ENCODE measurements at regions not wholly inside any gene's neighbourhood (a gene's known extent, or its start where the extent isn't known, plus 50 kb on each side); places are given as distances from the start of the nearest gene placed in this dataset.

DNA sequence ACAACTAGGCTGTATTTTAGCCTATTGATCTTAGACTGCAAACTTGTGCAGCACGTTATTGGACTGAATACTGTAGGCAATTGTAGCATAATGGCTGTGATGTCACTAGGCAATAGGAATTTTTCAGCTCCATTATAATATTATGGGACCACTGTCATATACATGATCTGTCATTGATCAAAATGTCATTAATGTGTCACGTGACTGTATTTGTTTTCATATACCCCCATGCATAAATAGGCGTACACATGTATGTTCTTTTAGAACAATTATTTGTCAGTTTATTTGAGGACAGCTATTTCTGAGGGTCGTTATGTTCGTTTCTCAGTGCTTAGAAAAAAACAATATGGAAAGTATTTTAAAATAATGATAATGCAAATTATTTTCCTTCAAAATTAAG is 111.9 kb upstream of the CDH2 start:
- TF ChIP-seq EZH2phosphoT487 (IDR thresholded peaks at IDR 0.05; ENCODE audit: borderline replicate concordance), result no peak
- TF ChIP-seq, protein P1, sequence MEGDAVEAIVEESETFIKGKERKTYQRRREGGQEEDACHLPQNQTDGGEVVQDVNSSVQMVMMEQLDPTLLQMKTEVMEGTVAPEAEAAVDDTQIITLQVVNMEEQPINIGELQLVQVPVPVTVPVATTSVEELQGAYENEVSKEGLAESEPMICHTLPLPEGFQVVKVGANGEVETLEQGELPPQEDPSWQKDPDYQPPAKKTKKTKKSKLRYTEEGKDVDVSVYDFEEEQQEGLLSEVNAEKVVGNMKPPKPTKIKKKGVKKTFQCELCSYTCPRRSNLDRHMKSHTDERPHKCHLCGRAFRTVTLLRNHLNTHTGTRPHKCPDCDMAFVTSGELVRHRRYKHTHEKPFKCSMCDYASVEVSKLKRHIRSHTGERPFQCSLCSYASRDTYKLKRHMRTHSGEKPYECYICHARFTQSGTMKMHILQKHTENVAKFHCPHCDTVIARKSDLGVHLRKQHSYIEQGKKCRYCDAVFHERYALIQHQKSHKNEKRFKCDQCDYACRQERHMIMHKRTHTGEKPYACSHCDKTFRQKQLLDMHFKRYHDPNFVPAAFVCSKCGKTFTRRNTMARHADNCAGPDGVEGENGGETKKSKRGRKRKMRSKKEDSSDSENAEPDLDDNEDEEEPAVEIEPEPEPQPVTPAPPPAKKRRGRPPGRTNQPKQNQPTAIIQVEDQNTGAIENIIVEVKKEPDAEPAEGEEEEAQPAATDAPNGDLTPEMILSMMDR (conservative IDR thresholded peaks at IDR 0.05; ENCODE audit: low read length), result no peak
- H3K4me2 ChIP-seq (ENCODE audit: low read depth, low read length, poor library complexity, severe bottlenecking), result no peak overlapping the region
- no peaks in the 10 kb centered on the region for H3F3A ChIP-seq (ENCODE audit: low read depth)
- no peaks in the 10 kb centered on the region for H3K4me1 ChIP-seq (ENCODE audit: insufficient read depth, low read length, poor library complexity, severe bottlenecking)
- no peak overlapping the region for H2AFZ ChIP-seq (ENCODE audit: low read length)
- no peaks in the 10 kb centered on the region for H3K9me2 ChIP-seq (replicated peaks; ENCODE audit: low read depth, low read length)
- H3K9me3 ChIP-seq (ENCODE audit: insufficient read depth, low read depth, low read length), result no peaks in the 10 kb centered on the region
- H3K36me3 ChIP-seq (ENCODE audit: insufficient read depth, low read length), result no peaks in the 10 kb centered on the region
- H3K27me3 ChIP-seq (ENCODE audit: insufficient read depth, low read length, poor library complexity, severe bottlenecking), result no peaks in the 10 kb centered on the region
- no peak overlapping the region for H3K4me3 ChIP-seq (ENCODE audit: low read length, poor library complexity, severe bottlenecking)
- H3K79me2 ChIP-seq (ENCODE audit: insufficient read depth, low read length), result no peaks in the 10 kb centered on the region
- H4K20me1 ChIP-seq (ENCODE audit: insufficient read depth, low read length, poor library complexity, severe bottlenecking), result no peaks in the 10 kb centered on the region
- no peak overlapping the region for H3K9ac ChIP-seq (ENCODE audit: low read depth, low read length, poor library complexity, severe bottlenecking)

DNA sequence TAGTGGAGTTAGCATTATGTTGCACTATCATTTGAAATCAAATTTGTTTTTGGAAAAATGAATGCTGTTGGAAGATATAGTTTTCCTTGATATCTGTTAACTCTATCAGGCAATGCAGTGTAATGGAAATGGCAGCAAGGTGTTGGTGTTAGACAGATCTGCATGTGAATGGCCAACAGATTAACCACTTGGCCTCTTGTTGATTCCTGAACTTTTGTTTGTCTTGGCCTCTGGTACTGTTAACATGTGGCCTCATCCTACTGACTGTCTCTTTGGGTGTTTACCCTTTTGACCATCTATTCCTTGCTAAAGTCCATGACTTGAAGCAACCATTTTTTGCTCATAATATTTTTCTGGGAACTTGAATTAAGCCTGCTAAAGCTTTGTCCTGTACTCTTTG is 110.2 kb upstream of the CDH2 start:
- Histone ChIP-seq H3K9me2 (replicated peaks; ENCODE audit: low read depth, low read length) (no peaks in the 10 kb centered on the region), H3K4me1 (ENCODE audit: insufficient read depth, low read length, poor library complexity, severe bottlenecking) (no peaks in the 10 kb centered on the region), H3K4me2 (ENCODE audit: low read depth, low read length, poor library complexity, severe bottlenecking) (no peak overlapping the region), H3F3A (ENCODE audit: low read depth) (no peaks in the 10 kb centered on the region), H3K36me3 (ENCODE audit: insufficient read depth, low read length) (no peaks in the 10 kb centered on the region), H2AFZ (ENCODE audit: low read length) (no peak overlapping the region), H3K4me3 (ENCODE audit: low read length, poor library complexity, severe bottlenecking) (no peak overlapping the region), H3K79me2 (ENCODE audit: insufficient read depth, low read length) (no peaks in the 10 kb centered on the region), H4K20me1 (ENCODE audit: insufficient read depth, low read length, poor library complexity, severe bottlenecking) (no peaks in the 10 kb centered on the region), H3K27me3 (ENCODE audit: insufficient read depth, low read length, poor library complexity, severe bottlenecking) (no peaks in the 10 kb centered on the region), H3K9me3 (ENCODE audit: insufficient read depth, low read depth, low read length) (no peaks in the 10 kb centered on the region), H3K9ac (ENCODE audit: low read depth, low read length, poor library complexity, severe bottlenecking) (no peak overlapping the region)
- TF ChIP-seq, protein P1 (conservative IDR thresholded peaks at IDR 0.05; ENCODE audit: low read length), result no peak
- no peak for TF ChIP-seq EZH2phosphoT487 (IDR thresholded peaks at IDR 0.05; ENCODE audit: borderline replicate concordance)

DNA sequence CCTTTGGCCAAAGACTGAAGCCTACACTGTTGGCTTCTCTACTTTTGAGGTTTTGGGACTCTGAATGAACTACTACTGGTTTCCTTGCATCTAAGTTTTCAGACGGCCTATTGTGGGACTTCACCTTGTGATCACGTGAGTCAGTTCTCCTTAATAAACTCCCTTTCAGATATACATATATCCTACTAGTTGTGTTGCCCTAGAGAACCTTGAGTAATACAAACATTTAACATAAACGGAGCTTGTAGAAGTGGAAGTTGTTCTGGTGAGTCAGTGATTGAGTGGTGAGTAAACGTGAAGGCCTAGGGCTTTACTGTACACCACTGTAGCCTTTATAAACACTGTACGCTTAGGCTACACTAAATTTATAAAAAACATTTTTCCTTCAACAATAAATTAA is 107.2 kb upstream of the CDH2 start:
- Histone ChIP-seq H3K27me3 (ENCODE audit: insufficient read depth, low read length, poor library complexity, severe bottlenecking) (no peaks in the 10 kb centered on the region), H3F3A (ENCODE audit: low read depth) (no peaks in the 10 kb centered on the region), H3K4me1 (ENCODE audit: insufficient read depth, low read length, poor library complexity, severe bottlenecking) (no peaks in the 10 kb centered on the region), H4K20me1 (ENCODE audit: insufficient read depth, low read length, poor library complexity, severe bottlenecking) (no peaks in the 10 kb centered on the region), H3K36me3 (ENCODE audit: insufficient read depth, low read length) (no peaks in the 10 kb centered on the region), H3K4me3 (ENCODE audit: low read length, poor library complexity, severe bottlenecking) (no peak overlapping the region), H3K9me2 (replicated peaks; ENCODE audit: low read depth, low read length) (no peaks in the 10 kb centered on the region), H3K79me2 (ENCODE audit: insufficient read depth, low read length) (no peaks in the 10 kb centered on the region), H3K9me3 (ENCODE audit: insufficient read depth, low read depth, low read length) (no peaks in the 10 kb centered on the region), H3K4me2 (ENCODE audit: low read depth, low read length, poor library complexity, severe bottlenecking) (no peak overlapping the region), H2AFZ (ENCODE audit: low read length) (no peak overlapping the region), H3K9ac (ENCODE audit: low read depth, low read length, poor library complexity, severe bottlenecking) (no peak overlapping the region)
- no peak for TF ChIP-seq EZH2phosphoT487 (IDR thresholded peaks at IDR 0.05; ENCODE audit: borderline replicate concordance)
- TF ChIP-seq, protein P1 (conservative IDR thresholded peaks at IDR 0.05; ENCODE audit: low read length), result no peak
